GM23338 (cell line): ENCODE measurements at regions not wholly inside any gene's neighbourhood (a gene's known extent, or its start where the extent isn't known, plus 50 kb on each side); places are given as distances from the start of the nearest gene placed in this dataset.

Experiments
- ATAC-seq: fragments of 200-7000 bp; cut with Tn5 transposase; 3 replicates; pipeline ENCODE4 v1.9.1; 2020
- DNase-seq: peaks from one replicate; pipeline ENCODE4 v3.0.0-alpha.2; 2015; ENCODE audit warnings: low spot score
- H2AFZ ChIP-seq: fragments of 200-600 bp; sonication (generic); 2 replicates; pipeline ENCODE4 v1.8.0; 2016; ENCODE audit warnings: antibody characterized with exemption, mild to moderate bottlenecking, moderate library complexity
- H3F3A ChIP-seq: fragments of 200-600 bp; sonication (generic); replicated peaks from 2 replicates; pipeline ENCODE4 v1.8.0; 2017; ENCODE audit warnings: antibody characterized with exemption, mixed run types, low read depth
- H3K27ac ChIP-seq: fragments of 200-600 bp; sonication (generic); 2 replicates; pipeline ENCODE4 v1.6.1; 2016; ENCODE audit warnings: low read depth
- H3K27me3 ChIP-seq: fragments of 200-600 bp; sonication (generic); 2 replicates; pipeline ENCODE4 v1.8.0; 2016; ENCODE audit warnings: mild to moderate bottlenecking, mixed run types, moderate library complexity; ENCODE audit not compliant: insufficient read depth
- H3K36me3 ChIP-seq: fragments of 200-600 bp; sonication (generic); 2 replicates; pipeline ENCODE4 v1.8.0; 2016; ENCODE audit warnings: mild to moderate bottlenecking; ENCODE audit not compliant: insufficient read depth
- H3K4me1 ChIP-seq: fragments of 200-600 bp; sonication (generic); 2 replicates; pipeline ENCODE4 v1.8.0; 2016; ENCODE audit warnings: mild to moderate bottlenecking, moderate library complexity; ENCODE audit not compliant: insufficient read depth
- H3K4me2 ChIP-seq: fragments of 200-600 bp; sonication (generic); 2 replicates; pipeline ENCODE4 v1.7.1; 2017; ENCODE audit warnings: mixed run types
- H3K4me3 ChIP-seq: fragments of 200-600 bp; sonication (generic); 2 replicates; pipeline ENCODE4 v1.6.1; 2016; ENCODE audit warnings: mixed run types
- H3K79me2 ChIP-seq: fragments of 200-600 bp; sonication (generic); replicated peaks from 2 replicates; pipeline ENCODE4 v1.8.0; 2017; ENCODE audit warnings: mild to moderate bottlenecking; ENCODE audit not compliant: insufficient read depth
- H3K9me2 ChIP-seq: fragments of 200-600 bp; sonication (generic); 2 replicates; pipeline ENCODE4 v1.8.0; 2017; ENCODE audit not compliant: insufficient read depth
- H4K20me1 ChIP-seq: fragments of 200-600 bp; sonication (generic); replicated peaks from 2 replicates; pipeline ENCODE4 v1.8.0; 2017; ENCODE audit warnings: mild to moderate bottlenecking; ENCODE audit not compliant: insufficient read depth
- H3K27ac Mint-ChIP-seq: 2 replicates; pipeline ENCODE4 v1.8.0; 2020; ENCODE audit warnings: inconsistent platforms, mild to moderate bottlenecking, moderate library complexity, mixed read lengths
- H3K27me3 Mint-ChIP-seq: 3 replicates; pipeline ENCODE4 v1.8.0; 2022; ENCODE audit warnings: low read depth, mild to moderate bottlenecking, moderate library complexity, mixed read lengths, inconsistent platforms; ENCODE audit not compliant: insufficient read depth, poor library complexity
- H3K36me3 Mint-ChIP-seq: 3 replicates; pipeline ENCODE4 v1.8.0; 2021; ENCODE audit warnings: low read depth, mild to moderate bottlenecking, inconsistent platforms, moderate library complexity, mixed read lengths
- H3K4me1 Mint-ChIP-seq: 3 replicates; pipeline ENCODE4 v1.8.0; 2020; ENCODE audit warnings: mild to moderate bottlenecking, inconsistent platforms, mixed read lengths
- H3K4me3 Mint-ChIP-seq: 3 replicates; pipeline ENCODE4 v1.8.0; 2021; ENCODE audit warnings: moderate library complexity, mild to moderate bottlenecking, inconsistent platforms, mixed read lengths
- H3K9me3 Mint-ChIP-seq: 3 replicates; pipeline ENCODE4 v1.8.0; 2020; ENCODE audit warnings: moderate library complexity, mild to moderate bottlenecking, inconsistent platforms, mixed read lengths
- EZH2 ChIP-seq: fragments of 200-600 bp; sonication (generic); IDR thresholded peaks from one replicate; pipeline ENCODE4 v1.8.0; 2017; ENCODE audit warnings: antibody characterized with exemption, mild to moderate bottlenecking, low read depth; ENCODE audit not compliant: unreplicated experiment
- EZH2phosphoT487 ChIP-seq: fragments of 200-600 bp; sonication (generic); IDR thresholded peaks from one replicate; pipeline ENCODE4 v1.8.1; 2018; ENCODE audit warnings: antibody characterized with exemption; ENCODE audit not compliant: unreplicated experiment
- JUNB ChIP-seq: IDR thresholded peaks from one replicate; pipeline ENCODE4 v1.6.1; 2016; ENCODE audit warnings: antibody characterized with exemption; ENCODE audit not compliant: unreplicated experiment
- STAT1 ChIP-seq: IDR thresholded peaks from one replicate; pipeline ENCODE4 v1.6.1; 2016; ENCODE audit warnings: antibody characterized with exemption; ENCODE audit not compliant: unreplicated experiment
- TF ChIP-seq, protein P1 (sequence below): fragments of 250-450 bp; sonication (Bioruptor Pico); IDR thresholded peaks from 2 replicates; pipeline ENCODE4 v1.5.0; 2020; ENCODE audit warnings: mild to moderate bottlenecking, moderate library complexity
- TF ChIP-seq, protein P2 (sequence below), 2 experiments: fragments of 200-600 bp in 1 of 2; sonication (generic) in 1 of 2; conservative IDR thresholded peaks; 2 replicates each; pipeline versions ENCODE4 v1.5.1 to v1.6.1; 2016 to 2017; ENCODE audit warnings: antibody characterized with exemption in 2 of 2, low read depth in 2 of 2, mild to moderate bottlenecking in 2 of 2, moderate library complexity in 1 of 2
- TF ChIP-seq, protein P3 (sequence below): IDR thresholded peaks from 2 replicates; pipeline ENCODE4 v1.6.1; 2016; ENCODE audit warnings: antibody characterized with exemption

DNA sequence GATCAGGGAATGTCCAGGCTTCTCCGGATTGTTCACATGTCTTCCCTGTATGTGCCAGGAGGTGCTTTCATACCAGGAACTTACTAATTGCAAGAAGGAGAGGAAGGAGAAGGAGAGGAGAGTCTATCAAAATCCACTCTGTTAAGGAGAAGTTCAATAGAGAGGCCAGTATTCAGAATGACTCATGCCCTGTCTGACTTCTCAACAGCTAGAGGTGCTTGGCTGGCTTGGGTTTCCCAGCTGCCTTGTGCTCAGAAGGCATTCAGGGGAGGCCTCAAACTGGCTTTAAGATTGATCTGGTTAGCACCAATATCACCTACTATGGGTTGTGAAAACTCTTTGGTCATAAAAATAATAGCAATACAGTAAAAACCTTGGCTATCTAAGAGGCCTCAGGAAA is 167.9 kb upstream of the GLRA1 start (continued):
- TF ChIP-seq, protein P1, sequence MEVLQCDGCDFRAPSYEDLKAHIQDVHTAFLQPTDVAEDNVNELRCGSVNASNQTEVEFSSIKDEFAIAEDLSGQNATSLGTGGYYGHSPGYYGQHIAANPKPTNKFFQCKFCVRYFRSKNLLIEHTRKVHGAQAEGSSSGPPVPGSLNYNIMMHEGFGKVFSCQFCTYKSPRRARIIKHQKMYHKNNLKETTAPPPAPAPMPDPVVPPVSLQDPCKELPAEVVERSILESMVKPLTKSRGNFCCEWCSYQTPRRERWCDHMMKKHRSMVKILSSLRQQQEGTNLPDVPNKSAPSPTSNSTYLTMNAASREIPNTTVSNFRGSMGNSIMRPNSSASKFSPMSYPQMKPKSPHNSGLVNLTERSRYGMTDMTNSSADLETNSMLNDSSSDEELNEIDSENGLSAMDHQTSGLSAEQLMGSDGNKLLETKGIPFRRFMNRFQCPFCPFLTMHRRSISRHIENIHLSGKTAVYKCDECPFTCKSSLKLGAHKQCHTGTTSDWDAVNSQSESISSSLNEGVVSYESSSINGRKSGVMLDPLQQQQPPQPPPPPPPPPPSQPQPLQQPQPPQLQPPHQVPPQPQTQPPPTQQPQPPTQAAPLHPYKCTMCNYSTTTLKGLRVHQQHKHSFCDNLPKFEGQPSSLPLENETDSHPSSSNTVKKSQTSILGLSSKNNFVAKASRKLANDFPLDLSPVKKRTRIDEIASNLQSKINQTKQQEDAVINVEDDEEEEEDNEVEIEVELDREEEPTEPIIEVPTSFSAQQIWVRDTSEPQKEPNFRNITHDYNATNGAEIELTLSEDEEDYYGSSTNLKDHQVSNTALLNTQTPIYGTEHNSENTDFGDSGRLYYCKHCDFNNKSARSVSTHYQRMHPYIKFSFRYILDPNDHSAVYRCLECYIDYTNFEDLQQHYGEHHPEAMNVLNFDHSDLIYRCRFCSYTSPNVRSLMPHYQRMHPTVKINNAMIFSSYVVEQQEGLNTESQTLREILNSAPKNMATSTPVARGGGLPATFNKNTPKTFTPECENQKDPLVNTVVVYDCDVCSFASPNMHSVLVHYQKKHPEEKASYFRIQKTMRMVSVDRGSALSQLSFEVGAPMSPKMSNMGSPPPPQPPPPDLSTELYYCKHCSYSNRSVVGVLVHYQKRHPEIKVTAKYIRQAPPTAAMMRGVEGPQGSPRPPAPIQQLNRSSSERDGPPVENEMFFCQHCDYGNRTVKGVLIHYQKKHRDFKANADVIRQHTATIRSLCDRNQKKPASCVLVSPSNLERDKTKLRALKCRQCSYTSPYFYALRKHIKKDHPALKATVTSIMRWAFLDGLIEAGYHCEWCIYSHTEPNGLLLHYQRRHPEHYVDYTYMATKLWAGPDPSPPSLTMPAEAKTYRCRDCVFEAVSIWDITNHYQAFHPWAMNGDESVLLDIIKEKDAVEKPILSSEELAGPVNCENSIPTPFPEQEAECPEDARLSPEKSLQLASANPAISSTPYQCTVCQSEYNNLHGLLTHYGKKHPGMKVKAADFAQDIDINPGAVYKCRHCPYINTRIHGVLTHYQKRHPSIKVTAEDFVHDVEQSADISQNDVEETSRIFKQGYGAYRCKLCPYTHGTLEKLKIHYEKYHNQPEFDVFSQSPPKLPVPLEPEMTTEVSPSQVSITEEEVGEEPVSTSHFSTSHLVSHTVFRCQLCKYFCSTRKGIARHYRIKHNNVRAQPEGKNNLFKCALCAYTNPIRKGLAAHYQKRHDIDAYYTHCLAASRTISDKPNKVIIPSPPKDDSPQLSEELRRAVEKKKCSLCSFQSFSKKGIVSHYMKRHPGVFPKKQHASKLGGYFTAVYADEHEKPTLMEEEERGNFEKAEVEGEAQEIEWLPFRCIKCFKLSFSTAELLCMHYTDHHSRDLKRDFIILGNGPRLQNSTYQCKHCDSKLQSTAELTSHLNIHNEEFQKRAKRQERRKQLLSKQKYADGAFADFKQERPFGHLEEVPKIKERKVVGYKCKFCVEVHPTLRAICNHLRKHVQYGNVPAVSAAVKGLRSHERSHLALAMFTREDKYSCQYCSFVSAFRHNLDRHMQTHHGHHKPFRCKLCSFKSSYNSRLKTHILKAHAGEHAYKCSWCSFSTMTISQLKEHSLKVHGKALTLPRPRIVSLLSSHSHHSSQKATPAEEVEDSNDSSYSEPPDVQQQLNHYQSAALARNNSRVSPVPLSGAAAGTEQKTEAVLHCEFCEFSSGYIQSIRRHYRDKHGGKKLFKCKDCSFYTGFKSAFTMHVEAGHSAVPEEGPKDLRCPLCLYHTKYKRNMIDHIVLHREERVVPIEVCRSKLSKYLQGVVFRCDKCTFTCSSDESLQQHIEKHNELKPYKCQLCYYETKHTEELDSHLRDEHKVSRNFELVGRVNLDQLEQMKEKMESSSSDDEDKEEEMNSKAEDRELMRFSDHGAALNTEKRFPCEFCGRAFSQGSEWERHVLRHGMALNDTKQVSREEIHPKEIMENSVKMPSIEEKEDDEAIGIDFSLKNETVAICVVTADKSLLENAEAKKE (CRISPR knock-in tag): no peak
- no peak for TF ChIP-seq EZH2phosphoT487

DNA sequence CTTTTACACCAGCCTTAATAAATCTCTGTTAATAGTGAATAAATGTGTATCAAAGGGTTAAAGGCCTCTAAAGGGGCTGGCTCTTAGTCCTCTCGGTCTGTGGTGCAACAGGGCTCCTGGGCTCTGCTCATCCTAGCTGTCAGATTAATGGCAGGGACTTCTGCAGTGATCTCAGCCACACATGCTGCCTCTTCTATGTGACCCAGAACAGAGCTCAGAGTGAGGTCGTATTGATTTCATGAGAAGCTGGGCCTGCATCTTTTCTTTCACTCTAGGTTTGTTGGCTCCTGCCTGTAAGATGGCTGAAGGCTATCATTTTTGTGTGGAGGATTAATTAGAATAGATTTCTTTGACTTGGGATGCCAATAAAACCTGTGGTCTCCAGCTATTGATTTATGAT is 165.0 kb upstream of the GLRA1 start:
- Histone ChIP-seq H3K9me2 (no peaks in the 10 kb centered on the region), H3K79me2 (no peaks in the 10 kb centered on the region), H3K27ac (no peak overlapping the region), H3K4me2 (no peak overlapping the region), H2AFZ (no peak overlapping the region), H3K4me3 (no peak overlapping the region), H3F3A (no peaks in the 10 kb centered on the region), H3K36me3 (no peaks in the 10 kb centered on the region), H4K20me1 (no peaks in the 10 kb centered on the region), H3K4me1 (peaks cover under 1% of the 10 kb centered on the region), H3K27me3 (no peaks in the 10 kb centered on the region)
- peaks cover 3% of the 10 kb centered on the region for H3K27me3 Mint-ChIP-seq
- H3K27ac Mint-ChIP-seq: no peak overlapping the region
- no peak overlapping the region for H3K4me3 Mint-ChIP-seq
- peaks cover 3% of the 10 kb centered on the region; the same call in 1 of the 3 replicates for H3K4me1 Mint-ChIP-seq
- ATAC-seq: no peak
- H3K36me3 Mint-ChIP-seq: no peaks in the 10 kb centered on the region
- H3K9me3 Mint-ChIP-seq: no peaks in the 10 kb centered on the region
- no peak for DNase-seq
- TF ChIP-seq, protein P2, sequence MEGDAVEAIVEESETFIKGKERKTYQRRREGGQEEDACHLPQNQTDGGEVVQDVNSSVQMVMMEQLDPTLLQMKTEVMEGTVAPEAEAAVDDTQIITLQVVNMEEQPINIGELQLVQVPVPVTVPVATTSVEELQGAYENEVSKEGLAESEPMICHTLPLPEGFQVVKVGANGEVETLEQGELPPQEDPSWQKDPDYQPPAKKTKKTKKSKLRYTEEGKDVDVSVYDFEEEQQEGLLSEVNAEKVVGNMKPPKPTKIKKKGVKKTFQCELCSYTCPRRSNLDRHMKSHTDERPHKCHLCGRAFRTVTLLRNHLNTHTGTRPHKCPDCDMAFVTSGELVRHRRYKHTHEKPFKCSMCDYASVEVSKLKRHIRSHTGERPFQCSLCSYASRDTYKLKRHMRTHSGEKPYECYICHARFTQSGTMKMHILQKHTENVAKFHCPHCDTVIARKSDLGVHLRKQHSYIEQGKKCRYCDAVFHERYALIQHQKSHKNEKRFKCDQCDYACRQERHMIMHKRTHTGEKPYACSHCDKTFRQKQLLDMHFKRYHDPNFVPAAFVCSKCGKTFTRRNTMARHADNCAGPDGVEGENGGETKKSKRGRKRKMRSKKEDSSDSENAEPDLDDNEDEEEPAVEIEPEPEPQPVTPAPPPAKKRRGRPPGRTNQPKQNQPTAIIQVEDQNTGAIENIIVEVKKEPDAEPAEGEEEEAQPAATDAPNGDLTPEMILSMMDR (conservative IDR thresholded peaks at IDR 0.05; ENCODE audit: low read depth in 2 of 2): no peak
- TF ChIP-seq STAT1: no peak
- no peak for TF ChIP-seq EZH2phosphoT487
- TF ChIP-seq, protein P3, sequence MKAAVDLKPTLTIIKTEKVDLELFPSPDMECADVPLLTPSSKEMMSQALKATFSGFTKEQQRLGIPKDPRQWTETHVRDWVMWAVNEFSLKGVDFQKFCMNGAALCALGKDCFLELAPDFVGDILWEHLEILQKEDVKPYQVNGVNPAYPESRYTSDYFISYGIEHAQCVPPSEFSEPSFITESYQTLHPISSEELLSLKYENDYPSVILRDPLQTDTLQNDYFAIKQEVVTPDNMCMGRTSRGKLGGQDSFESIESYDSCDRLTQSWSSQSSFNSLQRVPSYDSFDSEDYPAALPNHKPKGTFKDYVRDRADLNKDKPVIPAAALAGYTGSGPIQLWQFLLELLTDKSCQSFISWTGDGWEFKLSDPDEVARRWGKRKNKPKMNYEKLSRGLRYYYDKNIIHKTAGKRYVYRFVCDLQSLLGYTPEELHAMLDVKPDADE: no peak
- TF ChIP-seq JUNB: no peak
- TF ChIP-seq, protein P1 (CRISPR knock-in tag): no peak
- TF ChIP-seq EZH2: no peak
